ENCODE measurements at regions not wholly inside any gene's neighbourhood (a gene's known extent, or its start where the extent isn't known, plus 50 kb on each side); places are given as distances from the start of the nearest gene placed in this dataset.
"Not testable (repeated sequence)": the region's sequence is repeated elsewhere in the genome, so short reads cannot be mapped to it uniquely, and the experiment has no call there.

GRCh38 chr12:60195483-60195882 lies 599.7 kb downstream of the SLC16A7 start:
- Mint-ChIP-seq H3K4me3 (no peak overlapping the region), H3K36me3 (ENCODE audit: low read depth) (no peaks in the 10 kb centered on the region), H3K4me1 (ENCODE audit: low read depth) (no peaks in the 10 kb centered on the region), H3K27me3 (no peaks in the 10 kb centered on the region), H3K27ac (no peak overlapping the region), H3K9me3 (peaks cover 3% of the 10 kb centered on the region)

GRCh38 chr12:60196366-60196765 lies 600.5 kb downstream of the SLC16A7 start:
- H3K9me3 Mint-ChIP-seq: peaks cover 3% of the 10 kb centered on the region
- no peaks in the 10 kb centered on the region for H3K27me3 Mint-ChIP-seq

GRCh38 chr12:60197589-60197988 lies 601.8 kb downstream of the SLC16A7 start:
- Mint-ChIP-seq H3K36me3 (ENCODE audit: low read depth) (no peaks in the 10 kb centered on the region), H3K27ac (no peak overlapping the region), H3K4me3 (no peak overlapping the region), H3K27me3 (no peaks in the 10 kb centered on the region), H3K9me3 (peaks cover 3% of the 10 kb centered on the region), H3K4me1 (ENCODE audit: low read depth) (no peaks in the 10 kb centered on the region)

More at GRCh38 chr12:60196366-60196765, 600.5 kb downstream of the SLC16A7 start:
- Mint-ChIP-seq H3K36me3 (ENCODE audit: low read depth) (no peaks in the 10 kb centered on the region), H3K27ac (no peak overlapping the region), H3K4me3 (no peak overlapping the region), H3K4me1 (ENCODE audit: low read depth) (no peaks in the 10 kb centered on the region)

DNA sequence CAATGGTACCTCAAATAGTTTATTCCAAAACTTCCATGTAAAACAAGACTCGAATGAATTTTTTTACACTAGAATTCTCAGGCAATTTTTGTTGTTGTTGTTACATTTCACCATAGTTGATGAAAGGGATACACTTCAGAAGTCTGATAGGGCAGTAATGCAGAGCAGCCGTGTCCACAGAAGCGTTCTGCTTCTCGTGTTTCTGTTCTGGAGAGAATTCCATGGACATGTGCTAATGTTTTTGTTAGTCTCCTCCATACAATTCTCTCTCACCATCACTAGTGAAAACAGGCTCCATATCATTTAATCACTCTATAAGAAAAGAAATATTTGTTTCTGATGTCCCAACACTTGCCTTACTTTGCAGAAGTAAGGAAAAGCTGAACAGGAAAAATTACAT lies 606.1 kb downstream of the SLC16A7 start:
- Mint-ChIP-seq H3K36me3 (ENCODE audit: low read depth) (no peaks in the 10 kb centered on the region), H3K4me1 (ENCODE audit: low read depth) (no peaks in the 10 kb centered on the region), H3K27me3 (no peaks in the 10 kb centered on the region), H3K9me3 (peaks cover 7% of the 10 kb centered on the region), H3K27ac (no peak overlapping the region), H3K4me3 (no peak overlapping the region)

DNA sequence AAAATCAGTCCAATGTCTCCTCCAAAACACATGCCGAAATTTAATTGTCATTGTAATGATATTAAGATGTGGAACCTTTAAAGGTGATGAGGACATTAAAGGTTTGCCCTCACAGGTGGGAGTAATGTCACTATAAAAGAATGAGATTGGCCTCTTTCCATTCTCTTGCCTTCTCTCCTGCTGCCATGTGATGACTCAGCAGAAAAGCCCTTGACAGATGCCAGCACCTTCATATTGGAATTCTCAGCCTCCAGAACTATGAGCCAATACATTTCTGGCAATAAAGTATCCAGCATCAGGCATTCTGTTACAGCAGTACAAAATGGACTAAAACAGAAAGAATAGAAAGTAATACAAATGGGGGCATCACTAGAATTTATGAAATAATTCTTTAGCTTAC lies 609.7 kb downstream of the SLC16A7 start:
- Mint-ChIP-seq H3K9me3 (peaks cover 7% of the 10 kb centered on the region), H3K27me3 (no peaks in the 10 kb centered on the region), H3K27ac (no peak overlapping the region), H3K36me3 (ENCODE audit: low read depth) (no peaks in the 10 kb centered on the region), H3K4me1 (ENCODE audit: low read depth) (no peaks in the 10 kb centered on the region), H3K4me3 (no peak overlapping the region)

DNA sequence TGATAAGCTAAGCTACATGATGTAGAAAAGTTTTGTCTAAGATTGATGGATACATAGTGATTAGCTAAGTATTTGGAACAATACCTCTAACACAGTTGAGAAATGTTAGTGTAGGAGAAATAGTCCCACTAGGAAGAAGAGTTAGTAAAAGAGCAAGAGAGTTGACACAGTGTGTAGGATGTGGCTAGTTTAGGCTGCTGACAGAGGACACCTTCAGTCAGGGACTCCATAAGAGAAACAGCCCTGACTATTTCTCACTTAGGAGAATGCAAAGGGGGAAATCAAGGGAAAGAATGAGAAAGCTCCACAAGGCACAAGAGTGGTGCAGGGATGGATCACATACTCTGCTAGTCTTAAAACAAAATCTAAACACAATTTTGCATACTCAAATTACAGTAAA lies 613.7 kb downstream of the SLC16A7 start:
- Mint-ChIP-seq H3K4me3 (no peak overlapping the region), H3K9me3 (peaks cover 6% of the 10 kb centered on the region), H3K4me1 (ENCODE audit: low read depth) (no peaks in the 10 kb centered on the region), H3K36me3 (ENCODE audit: low read depth) (no peaks in the 10 kb centered on the region), H3K27ac (no peak overlapping the region), H3K27me3 (no peaks in the 10 kb centered on the region)

- H3K4me1 Mint-ChIP-seq (ENCODE audit: low read depth): no peaks in the 10 kb centered on the region
- no peaks in the 10 kb centered on the region for H3K36me3 Mint-ChIP-seq (ENCODE audit: low read depth)
- H3K9me3 Mint-ChIP-seq: peaks cover 9% of the 10 kb centered on the region
- H3K4me3 Mint-ChIP-seq: no peak overlapping the region
- no peaks in the 10 kb centered on the region for H3K27me3 Mint-ChIP-seq
- H3K27ac Mint-ChIP-seq: no peak overlapping the region
These were observed 614.1 kb downstream of the SLC16A7 start for GRCh38 chr12:60209933-60210332.

GRCh38 chr12:60210756-60211155 lies 614.9 kb downstream of the SLC16A7 start:
- no peak overlapping the region for H3K27ac Mint-ChIP-seq
- H3K36me3 Mint-ChIP-seq (ENCODE audit: low read depth): no peaks in the 10 kb centered on the region
- no peak overlapping the region for H3K4me3 Mint-ChIP-seq
- peaks cover 11% of the 10 kb centered on the region for H3K9me3 Mint-ChIP-seq
- no peaks in the 10 kb centered on the region for H3K27me3 Mint-ChIP-seq
- no peaks in the 10 kb centered on the region for H3K4me1 Mint-ChIP-seq (ENCODE audit: low read depth)

- no peaks in the 10 kb centered on the region for H3K4me1 Mint-ChIP-seq (ENCODE audit: low read depth)
These were observed 615.4 kb downstream of the SLC16A7 start for GRCh38 chr12:60211244-60211643.

DNA sequence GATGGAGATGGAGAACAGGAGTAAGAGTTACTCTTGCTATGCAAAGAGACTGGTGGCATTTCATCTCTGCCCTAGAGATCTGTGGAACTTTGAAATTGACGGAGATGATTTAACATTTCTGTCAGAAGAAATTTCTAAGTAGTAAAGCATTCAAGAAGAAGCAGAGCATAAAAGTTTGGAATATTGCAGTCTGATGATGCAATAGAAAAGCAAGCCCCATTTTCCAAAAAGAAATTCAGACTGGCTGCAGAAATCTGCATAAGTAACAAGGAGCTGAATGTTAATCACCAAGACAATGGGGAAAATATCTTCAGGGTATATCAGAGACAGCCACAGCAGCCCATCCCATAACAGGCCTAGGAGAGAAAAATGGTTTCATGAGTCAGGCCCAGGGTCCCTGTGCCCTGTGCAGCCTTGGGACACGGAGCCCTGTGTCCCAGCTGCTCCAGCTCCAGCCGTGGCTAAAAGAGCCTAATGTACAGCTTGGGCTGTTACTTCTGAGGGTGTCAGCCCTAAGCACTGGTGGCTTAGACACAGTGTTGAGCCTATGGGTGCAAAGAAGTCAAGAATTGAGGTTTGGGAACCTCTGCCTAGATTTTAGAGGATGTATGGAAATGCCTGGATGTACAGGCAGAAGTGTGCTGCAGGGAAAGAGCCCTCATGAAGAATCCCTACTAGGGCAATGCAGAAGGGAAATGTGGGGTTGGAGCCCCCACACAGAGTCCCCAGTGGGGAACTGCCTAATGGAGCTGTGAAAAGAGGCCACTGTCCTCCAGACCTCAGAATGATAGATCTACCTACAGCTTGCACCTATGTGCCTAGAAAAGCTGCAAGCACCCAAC lies 616.6 kb downstream of the SLC16A7 start:
- H3K36me3 Mint-ChIP-seq (ENCODE audit: low read depth): no peaks in the 10 kb centered on the region
- no peak overlapping the region for H3K27ac Mint-ChIP-seq
- no peaks in the 10 kb centered on the region for H3K4me1 Mint-ChIP-seq (ENCODE audit: low read depth)
- H3K27me3 Mint-ChIP-seq: no peaks in the 10 kb centered on the region
- no peak overlapping the region for H3K4me3 Mint-ChIP-seq
- peaks cover 11% of the 10 kb centered on the region for H3K9me3 Mint-ChIP-seq

More at GRCh38 chr12:60211244-60211643, 615.4 kb downstream of the SLC16A7 start:
- no peak overlapping the region for H3K27ac Mint-ChIP-seq
- no peaks in the 10 kb centered on the region for H3K27me3 Mint-ChIP-seq
- H3K36me3 Mint-ChIP-seq (ENCODE audit: low read depth): no peaks in the 10 kb centered on the region
- no peak overlapping the region for H3K4me3 Mint-ChIP-seq
- peaks cover 11% of the 10 kb centered on the region for H3K9me3 Mint-ChIP-seq

DNA sequence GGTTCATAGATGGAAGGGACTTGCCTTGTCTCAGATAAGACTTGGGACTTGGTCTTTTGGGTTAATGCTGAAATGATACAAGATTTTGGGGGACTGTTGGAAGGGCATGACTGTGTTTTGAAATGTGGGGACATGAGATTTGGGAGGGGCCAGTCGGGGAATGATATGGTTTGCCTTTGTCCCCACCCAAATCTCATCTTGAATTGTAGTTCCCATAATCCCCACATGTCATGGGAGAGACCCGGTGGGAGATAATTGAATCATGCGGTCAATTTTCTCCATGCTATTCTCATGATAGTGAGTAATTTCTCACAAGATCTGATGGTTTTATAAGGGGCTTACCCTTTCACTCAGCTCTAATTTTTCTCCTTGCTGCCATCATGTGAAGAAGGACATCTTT lies 617.4 kb downstream of the SLC16A7 start:
- not testable (repeated sequence) for H3K36me3 Mint-ChIP-seq (ENCODE audit: low read depth); H3K27me3 Mint-ChIP-seq; H3K27ac Mint-ChIP-seq; H3K4me3 Mint-ChIP-seq; H3K4me1 Mint-ChIP-seq (ENCODE audit: low read depth)
- H3K9me3 Mint-ChIP-seq: peaks cover 11% of the 10 kb centered on the region

GRCh38 chr12:60216226-60216625 lies 620.4 kb downstream of the SLC16A7 start:
- Mint-ChIP-seq H3K27ac (no peak overlapping the region), H3K36me3 (ENCODE audit: low read depth) (no peaks in the 10 kb centered on the region), H3K27me3 (no peaks in the 10 kb centered on the region), H3K4me3 (no peak overlapping the region), H3K4me1 (ENCODE audit: low read depth) (no peaks in the 10 kb centered on the region), H3K9me3 (peaks cover 11% of the 10 kb centered on the region)

DNA sequence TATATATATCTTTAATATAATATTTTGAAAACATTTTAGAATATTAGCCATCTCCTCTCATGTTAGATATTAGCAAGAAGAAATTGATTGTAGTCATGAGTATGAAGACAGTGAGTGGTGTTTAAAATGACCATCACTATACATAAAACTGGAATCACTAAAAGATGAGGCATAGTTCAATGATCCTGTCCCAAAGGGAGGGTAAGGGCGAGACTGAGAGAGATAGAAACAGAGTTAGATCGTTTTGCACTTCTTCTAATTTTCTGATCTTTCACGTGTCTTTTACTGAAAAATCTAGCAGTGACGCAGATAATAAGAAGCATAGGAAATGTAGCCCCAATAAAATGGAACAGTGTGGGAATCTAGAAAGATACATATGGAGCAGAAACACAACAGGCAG lies 627.4 kb downstream of the SLC16A7 start:
- peaks cover 15% of the 10 kb centered on the region for H3K9me3 Mint-ChIP-seq
- H3K4me3 Mint-ChIP-seq: no peak overlapping the region
- H3K4me1 Mint-ChIP-seq (ENCODE audit: low read depth): no peaks in the 10 kb centered on the region
- no peaks in the 10 kb centered on the region for H3K27me3 Mint-ChIP-seq
- no peaks in the 10 kb centered on the region for H3K36me3 Mint-ChIP-seq (ENCODE audit: low read depth)
- no peak overlapping the region for H3K27ac Mint-ChIP-seq

GRCh38 chr12:60225216-60226000 lies 629.6 kb downstream of the SLC16A7 start:
- Mint-ChIP-seq H3K36me3 (ENCODE audit: low read depth) (no peaks in the 10 kb centered on the region), H3K9me3 (peaks cover 15% of the 10 kb centered on the region), H3K27ac (no peak overlapping the region), H3K4me3 (no peak overlapping the region), H3K27me3 (no peaks in the 10 kb centered on the region), H3K4me1 (ENCODE audit: low read depth) (no peaks in the 10 kb centered on the region)

DNA sequence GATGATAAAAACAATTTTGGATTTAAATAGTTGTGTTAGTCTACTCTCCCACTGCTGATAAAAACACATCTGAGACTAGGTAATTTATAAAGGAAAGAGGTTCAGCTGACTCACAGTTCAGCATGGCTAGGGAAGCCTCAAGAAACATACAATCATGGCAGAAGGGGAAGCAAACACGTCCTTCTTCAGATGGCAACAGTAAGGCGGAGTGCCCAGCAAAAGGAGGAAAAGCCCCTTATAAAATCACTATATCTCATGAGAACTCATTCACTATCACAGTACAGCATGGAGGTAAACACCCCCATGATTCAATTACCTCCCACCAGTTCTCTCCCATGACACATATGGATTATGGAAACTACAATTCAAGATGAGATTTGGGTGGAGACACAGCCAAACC lies 632.1 kb downstream of the SLC16A7 start:
- no peaks in the 10 kb centered on the region for H3K27me3 Mint-ChIP-seq
- no peaks in the 10 kb centered on the region for H3K4me1 Mint-ChIP-seq (ENCODE audit: low read depth)
- peaks cover 15% of the 10 kb centered on the region for H3K9me3 Mint-ChIP-seq
- H3K27ac Mint-ChIP-seq: no peak overlapping the region
- no peaks in the 10 kb centered on the region for H3K36me3 Mint-ChIP-seq (ENCODE audit: low read depth)
- H3K4me3 Mint-ChIP-seq: no peak overlapping the region
